Stimulated activated naive CD4-positive, alpha-beta T cell (primary cell): ENCODE measurements at regions not wholly inside any gene's neighbourhood (a gene's known extent, or its start where the extent isn't known, plus 50 kb on each side); places are given as distances from the start of the nearest gene placed in this dataset.

Experiments used
- DNase-seq, 6 experiments: peaks; one replicate each; lab custom pipeline; 2025; lab: John Stamatoyannopoulos, UW

DNA sequence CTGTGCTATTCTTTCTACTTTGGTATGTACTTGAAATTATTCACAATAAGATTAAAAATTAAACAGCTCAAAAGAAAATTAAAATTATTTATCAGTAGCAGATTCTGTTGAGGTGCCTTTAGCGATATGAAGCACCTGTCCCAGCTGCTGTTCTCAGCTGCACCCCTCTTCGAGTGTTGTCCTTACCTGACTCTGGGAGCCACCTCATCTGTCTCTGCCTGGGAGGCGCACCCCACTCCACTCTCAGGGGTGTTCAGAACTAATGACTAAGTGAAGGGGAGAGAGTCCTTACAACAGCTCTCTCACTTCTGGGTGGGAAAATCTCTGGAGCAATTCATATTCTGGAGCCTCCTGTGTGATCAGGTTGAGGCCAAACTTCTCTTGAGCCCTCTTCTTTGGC is 745.7 kb downstream of the RFPL4B start:
- DNase-seq: no peak

DNA sequence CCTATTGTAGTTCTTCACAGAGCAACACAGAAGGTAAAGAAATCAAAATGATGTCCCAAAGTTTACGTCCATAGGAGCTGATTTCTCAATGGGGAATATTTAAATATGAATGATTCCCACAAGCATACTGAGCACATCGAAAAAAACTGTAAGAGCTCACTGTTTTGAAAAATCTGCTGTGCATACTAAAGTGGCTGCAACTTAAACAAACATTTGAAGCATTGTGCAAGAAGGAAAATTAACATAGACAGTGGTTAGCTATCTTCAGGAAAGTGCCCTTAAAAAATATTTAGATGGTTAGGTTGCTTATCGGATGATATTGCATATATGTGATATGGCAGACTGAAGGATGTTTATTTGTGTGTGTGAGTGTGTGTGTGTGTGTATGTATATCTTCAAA is 747.6 kb downstream of the RFPL4B start:
- no peak for DNase-seq

GRCh38 chr6:113095841-113096240 is 748.7 kb downstream of the RFPL4B start:
- DNase-seq: no peak

- no peak for DNase-seq
Observed at GRCh38 chr6:113102761-113103160, 754.4 kb upstream of the MARCKS start.

- DNase-seq: no peak
Observed at GRCh38 chr6:113103634-113104361, 753.3 kb upstream of the MARCKS start.

DNA sequence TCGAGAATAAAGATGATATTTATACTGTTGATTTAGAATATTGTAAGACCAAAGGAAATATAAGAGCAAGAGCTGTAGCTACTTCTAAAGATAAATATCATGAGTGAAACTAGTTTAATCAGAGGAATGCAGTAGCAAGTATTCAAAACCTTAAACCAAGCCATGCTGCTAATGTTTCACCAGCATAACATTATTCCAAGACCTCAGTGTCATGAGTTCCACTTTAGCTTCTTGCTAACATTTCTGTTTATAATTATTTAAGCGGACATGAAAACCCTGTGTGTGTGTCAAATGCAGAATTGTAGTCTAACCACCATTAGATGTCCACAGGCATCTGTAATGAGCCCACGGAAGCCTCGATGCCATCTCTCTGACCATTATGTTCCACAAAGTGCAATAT is 752.6 kb upstream of the MARCKS start:
- DNase-seq: no peak

GRCh38 chr6:113104951-113105350 is 752.2 kb upstream of the MARCKS start:
- DNase-seq: no peak

GRCh38 chr6:113110211-113110610 is 746.9 kb upstream of the MARCKS start:
- DNase-seq: no peak

DNA sequence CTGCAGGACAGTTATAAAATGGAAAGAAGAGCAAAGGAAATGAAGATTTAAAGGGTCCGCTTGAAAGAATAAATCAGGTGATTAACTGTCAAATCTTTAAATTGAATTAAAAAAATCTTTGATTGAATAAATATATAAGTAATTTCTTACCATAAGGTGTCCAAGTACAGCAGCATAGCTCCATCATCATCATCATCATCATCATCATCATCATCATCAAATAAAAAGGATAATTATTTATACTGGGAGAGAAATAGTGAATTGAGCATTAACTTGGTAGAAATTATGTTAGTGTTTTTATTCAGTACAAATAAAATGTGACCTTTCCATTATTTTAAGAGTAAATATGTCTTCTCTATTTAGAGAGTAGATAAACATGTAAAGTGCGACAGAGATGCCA is 745.6 kb upstream of the MARCKS start:
- DNase-seq: no peak

DNA sequence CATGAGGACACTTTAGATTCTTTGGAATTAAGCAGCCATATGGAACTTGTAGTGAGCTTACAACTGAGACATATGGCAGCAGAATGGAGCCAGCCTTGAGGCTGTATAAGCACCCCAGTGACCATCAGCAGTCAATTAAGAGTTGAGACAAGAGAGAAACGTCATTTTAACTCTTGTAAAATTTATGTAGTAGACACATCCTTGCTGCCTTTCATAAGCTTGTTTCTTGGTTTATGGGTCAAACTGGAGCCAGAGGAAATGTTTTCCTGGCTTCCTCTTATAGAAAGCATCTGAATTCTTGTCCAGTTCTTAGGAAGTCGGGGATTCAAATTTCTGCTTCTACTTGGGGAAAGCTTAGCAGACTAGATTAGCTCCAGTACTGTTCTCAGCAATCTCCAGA is 745.1 kb upstream of the MARCKS start:
- DNase-seq: no peak

DNA sequence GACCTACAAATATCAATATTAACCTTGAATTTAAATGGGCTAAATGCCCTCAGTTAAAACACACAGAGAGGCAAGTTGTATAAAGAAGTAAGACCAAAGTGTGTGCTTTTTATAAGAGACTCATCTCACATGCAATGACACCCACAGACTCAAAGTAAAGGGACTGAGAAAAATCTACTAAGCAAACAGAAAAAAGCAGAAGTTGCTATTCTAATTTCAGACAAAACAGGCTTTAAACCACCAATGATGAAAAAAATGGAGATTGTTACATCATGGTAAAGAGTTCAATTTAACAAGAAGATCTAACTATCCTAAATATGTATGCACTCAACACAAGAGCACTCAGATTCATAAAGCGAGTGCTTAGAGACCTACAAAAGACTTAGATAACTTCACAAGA is 741.9 kb upstream of the MARCKS start:
- no peak for DNase-seq

- no peak for DNase-seq
Observed at GRCh38 chr6:113120224-113120581, 736.9 kb upstream of the MARCKS start.

DNA sequence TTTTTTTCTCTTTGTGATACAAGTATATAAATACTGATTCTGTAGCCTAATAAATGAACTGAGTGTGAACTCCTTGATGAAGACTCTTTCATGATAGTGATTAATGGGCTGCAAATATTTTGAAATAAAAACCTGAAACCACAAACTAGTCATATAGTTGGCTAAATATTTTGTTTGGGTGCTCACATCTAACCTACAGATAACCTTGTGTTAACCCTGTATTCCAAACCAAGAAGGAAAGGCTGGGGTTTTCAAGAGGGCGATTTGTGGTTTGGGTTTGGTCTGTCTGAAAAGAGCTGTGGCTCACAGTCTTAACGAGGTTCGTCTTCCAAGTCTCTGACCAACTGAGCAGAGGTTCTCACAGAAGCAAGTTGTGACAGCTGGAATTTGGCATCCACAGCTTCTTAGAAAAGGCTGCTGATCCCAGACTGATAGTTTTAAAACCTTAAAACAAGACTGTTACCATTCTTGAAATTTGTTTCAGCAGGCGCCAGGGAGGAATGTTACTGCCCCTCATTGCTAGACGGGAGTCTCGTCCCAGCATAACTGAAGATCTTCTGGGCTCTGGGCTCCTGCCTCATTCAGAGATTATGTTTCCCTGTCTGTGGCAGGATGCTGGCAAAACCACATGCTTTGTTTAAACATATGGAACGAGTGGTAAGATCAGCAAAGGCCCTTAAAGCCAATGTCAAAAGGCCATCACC is 736.4 kb upstream of the MARCKS start:
- no peak for DNase-seq

DNA sequence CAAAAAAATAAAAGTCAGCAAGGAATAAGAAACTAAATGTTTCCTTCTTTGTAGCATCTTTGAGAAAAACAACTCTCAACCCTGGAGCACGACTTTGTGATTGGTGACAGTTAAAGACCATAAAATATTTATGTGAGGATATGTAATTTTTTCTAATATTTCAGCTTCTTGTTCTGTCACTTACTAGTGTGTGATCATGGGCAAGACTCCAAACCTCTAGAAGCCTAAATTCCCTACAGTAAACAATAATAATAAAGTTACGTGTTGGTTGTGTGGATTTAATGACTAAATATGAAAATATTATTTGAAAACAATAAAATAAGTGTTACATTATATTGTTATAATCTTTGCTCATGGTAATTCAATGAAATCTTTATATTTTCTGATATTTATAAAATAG is 735.6 kb upstream of the MARCKS start:
- DNase-seq: no peak

DNA sequence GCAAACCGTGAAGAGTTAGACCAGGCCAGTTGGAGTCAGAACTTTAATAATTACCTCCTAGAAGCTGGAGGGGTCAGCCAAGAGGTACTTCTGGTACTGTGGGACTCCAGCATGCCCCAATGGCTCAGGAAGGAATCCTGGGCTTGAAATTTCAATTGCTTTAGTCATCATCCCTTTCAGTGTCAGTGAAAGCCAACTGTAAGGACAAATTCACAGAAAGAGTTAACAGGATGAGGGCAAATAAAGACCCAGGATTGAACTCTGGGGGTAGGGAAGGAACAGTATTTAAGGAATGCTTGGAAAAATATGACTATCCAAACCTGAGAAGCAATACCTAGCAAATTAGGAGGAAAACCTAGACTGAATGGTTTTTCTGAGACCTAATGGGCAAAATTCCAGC is 735.1 kb upstream of the MARCKS start:
- no peak for DNase-seq

DNA sequence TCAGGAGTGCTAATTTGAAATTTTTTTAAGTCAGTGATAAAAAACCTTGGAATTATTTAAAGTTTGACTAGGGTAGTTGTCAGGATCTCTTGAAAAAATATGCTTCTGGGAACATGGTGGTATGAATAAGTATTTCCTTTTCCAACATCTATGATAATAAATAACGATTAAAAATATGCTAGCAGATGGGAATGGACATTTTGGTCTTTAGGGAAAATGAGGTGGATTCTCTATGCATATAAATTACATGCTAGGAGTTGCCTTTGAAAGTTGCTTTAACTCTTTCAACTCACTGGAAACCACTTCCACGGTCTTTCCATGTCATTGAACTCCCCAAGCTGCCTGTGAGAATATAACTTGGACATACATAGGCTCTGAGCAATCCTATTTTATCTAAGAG is 731.5 kb upstream of the MARCKS start:
- DNase-seq: no peak

DNA sequence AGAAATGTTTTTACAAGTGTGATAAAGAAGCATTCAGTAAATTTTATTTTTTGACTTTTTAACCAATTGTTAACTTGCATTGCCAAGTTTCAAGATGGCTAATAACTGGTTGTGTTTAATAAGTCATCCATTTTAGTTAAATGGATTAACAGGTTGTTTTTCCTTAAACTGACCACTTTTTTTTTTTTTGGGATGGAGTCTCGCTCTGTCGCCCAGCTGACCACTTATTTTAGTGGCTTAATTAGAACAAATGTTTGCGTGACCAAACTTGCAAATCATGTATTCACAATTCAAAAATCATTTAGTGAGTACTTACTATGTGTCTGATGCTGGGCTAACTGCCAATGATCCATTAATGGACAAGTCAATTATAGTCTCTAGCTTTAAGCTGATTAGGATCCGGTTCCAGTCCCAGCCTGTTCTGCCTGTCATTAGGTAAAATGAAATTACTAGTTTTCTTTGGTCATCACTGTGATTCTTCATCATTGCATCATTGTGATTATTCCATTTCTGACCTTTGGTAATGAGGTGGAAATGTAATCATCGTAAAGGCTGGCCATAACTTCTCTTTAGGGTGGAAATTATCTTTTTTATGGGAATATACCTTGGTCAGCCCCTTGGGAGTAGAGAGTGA is 729.2 kb upstream of the MARCKS start:
- DNase-seq: no peak

GRCh38 chr6:113128661-113129060 is 728.5 kb upstream of the MARCKS start:
- no peak for DNase-seq

GRCh38 chr6:113129991-113130390 is 727.2 kb upstream of the MARCKS start:
- no peak for DNase-seq

GRCh38 chr6:113137426-113137825 is 719.7 kb upstream of the MARCKS start:
- DNase-seq: no peak

- no peak for DNase-seq
Observed at GRCh38 chr6:113140721-113141120, 716.4 kb upstream of the MARCKS start.

DNA sequence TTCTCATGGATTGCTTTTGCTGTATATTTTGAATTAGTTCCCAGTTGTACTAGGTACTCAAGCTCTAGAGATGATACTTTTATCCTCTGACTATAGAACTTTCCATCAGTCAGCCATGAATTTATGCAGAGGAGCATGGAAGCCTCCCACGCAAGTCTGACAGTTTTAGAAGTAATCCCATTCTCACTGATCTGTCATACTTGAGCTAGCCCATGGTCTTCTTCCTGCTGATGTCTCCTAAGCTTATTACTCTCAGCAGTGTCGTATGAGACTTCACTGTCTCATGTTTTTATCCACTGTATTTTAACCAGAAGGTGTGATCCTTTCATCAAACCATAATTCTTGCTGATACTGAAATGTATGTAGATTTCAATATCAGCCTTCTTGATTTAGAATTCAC is 715.2 kb upstream of the MARCKS start:
- DNase-seq: no peak

DNA sequence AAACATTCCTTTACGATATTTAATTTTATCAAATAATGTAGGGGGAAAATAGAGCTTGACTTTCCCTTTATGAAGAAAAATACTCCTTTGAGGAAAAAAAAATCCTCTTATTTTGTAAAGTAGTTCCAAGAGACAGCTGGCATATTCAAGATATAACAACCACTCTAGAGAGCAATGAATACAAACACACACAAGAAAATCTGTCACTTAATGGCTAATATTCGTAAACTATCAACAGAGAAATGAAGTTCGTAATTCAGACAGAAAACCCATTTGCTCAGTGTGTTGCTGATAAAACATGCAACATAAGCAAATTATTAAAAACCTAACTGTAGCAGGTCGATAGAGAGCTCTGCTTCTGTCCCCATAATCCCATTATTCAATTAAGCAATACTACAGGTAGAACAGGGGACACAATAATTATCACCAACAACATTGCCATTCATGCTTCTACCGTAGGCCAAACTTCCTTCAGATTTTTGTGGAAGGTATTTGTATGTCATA is 714.4 kb upstream of the MARCKS start:
- no peak for DNase-seq
